Suppressor macrophage (primary cell): ENCODE measurements at regions not wholly inside any gene's neighbourhood (a gene's known extent, or its start where the extent isn't known, plus 50 kb on each side); places are given as distances from the start of the nearest gene placed in this dataset.
"Not testable (repeated sequence)": the region's sequence is repeated elsewhere in the genome, so short reads cannot be mapped to it uniquely, and the experiment has no call there.

Source experiments
- DNase-seq, 4 experiments: peaks; one replicate each; pipeline ENCODE4 v3.0.0-alpha.2; 2020 to 2022

DNA sequence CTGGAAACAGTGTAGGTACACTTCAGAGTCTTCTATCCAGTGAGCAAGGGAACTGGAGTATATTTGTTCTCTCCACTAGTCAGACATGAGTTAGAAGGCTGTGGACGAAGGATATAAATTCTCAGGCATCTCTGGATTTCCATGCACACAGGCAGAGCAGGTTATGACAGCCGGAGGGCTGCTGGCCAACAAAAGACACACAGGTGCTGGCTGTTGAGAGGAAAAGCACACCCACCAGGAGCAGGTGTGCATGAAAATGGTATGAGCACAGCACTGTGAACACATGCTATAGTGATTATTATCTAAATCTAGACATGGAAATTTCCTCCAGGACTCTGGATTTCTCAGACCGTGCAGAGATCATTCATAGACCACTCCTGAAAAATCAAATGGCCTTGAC lies 444.7 kb upstream of the RPS6KA3 start:
- no peak for DNase-seq

DNA sequence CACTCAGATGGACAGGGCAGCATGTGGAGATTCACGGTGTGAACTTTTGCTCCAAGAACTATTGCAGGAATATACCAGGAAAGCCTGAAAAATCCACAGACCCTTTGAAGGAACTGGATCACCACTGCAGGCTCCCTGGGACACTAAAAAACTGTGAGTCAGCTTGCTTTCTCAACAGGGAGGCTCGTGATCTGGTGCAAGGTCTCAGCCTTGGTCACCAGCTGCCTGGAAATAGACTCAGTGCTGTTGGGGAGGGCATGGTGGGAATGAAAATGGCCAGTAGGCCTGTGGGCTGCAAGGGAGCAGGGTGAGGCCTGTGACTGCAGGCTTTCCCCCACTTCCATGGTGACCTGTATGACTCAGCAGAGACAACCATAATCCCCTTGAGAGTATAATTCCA lies 426.4 kb upstream of the RPS6KA3 start:
- no peak for DNase-seq

DNA sequence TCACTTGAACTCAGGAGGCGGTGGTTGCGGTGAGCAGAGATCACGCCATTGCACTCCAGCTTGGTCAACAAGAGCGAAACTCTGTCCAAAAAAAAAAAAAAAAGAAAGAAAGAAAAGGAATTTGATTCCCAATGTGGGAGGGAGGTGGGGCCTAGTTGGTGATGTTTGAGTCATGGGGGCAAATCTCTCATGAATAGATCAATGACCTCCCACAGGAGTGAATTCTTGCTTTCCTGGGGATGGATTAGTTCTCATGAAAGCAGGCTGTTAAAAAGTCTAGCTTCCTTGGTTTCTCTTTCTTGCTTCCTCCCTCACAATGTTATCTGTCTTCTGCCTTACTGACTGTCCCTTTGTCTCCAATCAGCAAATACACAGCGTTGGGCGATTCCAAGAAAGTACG lies 419.5 kb upstream of the RPS6KA3 start:
- DNase-seq: no peak

DNA sequence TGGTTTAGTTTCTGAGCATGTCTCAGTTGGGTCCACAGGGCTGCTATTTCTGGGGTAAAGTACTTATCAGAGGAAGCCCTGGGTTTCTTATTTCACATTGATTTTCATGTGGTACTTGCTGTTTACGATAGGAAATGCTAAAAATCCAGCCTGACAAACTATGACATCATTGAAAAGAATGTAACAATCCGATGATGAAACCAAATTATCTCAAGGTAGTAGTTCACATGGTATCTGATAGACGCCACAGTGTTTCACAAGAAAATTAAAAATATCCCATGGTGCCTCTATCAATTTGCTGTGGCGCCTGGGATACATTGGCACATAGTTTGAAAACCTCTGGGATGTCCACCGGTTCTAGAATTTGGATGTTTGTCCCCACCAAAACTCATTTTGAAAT lies 418.9 kb upstream of the RPS6KA3 start:
- DNase-seq: no peak

DNA sequence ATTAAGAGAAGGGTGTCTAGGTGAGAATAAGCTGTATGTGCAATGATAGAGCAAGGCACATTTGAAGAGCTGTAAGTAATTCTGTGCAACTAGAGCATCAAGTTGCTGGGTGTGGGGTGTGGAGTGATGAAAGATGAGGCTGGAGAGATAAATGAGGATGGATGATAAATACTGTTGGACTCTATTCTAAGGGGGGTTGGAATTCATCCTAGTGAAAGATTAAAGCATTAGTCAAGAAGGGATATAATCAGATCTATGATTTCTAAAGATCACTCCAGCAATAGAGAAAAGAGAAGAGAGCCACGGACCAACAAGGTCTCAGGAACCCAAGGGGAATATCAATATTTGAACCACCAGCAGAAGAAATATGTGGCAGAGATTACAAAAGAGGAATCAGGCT lies 415.0 kb upstream of the RPS6KA3 start:
- no peak for DNase-seq

DNA sequence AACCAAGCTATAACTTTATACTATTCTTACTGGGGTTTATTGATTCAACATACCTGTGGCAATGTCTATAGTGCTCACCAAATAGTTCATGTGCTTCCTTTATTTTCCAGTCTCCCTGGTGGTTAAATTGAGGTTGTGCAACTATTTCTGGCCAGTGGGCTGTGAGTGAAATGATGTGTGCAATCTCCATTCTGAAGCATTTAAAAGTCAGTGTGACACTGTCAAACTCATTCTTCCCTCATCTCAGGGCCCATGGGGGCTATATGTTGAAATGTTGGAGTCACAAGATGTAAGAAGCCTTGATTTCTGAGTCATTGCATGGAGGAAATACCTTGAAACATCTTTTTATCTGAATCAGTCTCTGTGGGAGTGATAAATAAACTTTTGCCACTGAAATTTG lies 414.3 kb upstream of the RPS6KA3 start:
- peak in 1 of 4 experiments; percentile 0 for DNase-seq

DNA sequence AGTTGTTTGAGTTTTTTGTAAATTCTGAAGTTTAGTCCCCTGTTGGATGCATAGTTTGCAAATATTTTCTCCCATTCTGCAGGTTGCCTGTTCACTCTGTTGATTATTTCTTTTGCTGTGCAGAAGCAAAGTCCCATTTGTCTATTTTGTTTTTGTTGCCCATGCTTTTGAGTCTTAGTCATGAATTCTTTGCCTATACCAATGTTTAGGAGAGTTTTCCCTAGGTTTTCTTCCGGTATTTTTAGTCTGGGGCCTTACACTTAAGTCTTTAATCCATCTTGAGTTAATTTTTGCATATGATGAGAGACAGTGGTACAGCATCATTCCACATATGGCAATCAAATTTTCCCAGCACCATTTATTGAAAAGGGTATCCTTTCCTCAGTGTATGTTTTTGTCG lies 405.8 kb upstream of the RPS6KA3 start:
- no peak for DNase-seq

DNA sequence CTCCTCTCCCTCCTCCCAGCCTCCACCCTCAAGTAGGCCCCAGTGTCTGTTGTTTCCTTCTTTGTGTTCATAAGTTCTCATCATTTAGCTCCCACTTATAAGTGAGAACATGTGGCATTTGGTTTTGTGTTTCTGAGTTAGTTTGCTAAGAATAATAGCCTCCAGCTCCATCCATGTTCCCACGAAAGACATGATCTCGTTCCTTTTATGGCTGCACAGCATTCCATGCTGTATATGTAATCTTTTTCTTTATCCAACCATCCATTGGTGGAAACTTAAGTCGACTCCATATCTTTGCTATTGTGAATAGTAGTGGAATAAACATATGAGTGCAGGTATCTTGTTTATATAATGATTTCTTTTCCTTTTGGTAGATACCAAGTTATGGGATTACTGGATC lies 405.0 kb upstream of the RPS6KA3 start:
- DNase-seq: not testable (repeated sequence)

DNA sequence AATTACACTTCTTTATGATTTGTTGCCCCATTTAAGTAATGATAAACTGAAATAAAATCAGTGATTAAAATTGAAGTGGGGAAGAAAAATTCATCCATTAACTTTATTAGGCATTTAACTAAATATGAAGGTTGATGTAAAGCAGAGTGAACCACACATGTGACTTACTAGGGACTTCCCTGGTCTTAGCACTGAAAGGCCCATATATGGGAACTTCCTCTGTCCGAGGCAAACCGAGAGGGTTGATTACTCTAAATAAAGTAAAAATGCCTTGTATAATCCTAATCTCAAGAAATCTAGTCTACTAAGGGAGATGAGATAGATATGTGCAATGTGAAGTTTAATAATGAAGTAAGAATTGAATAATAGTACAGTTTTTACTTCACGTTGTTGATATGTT lies 403.9 kb upstream of the RPS6KA3 start:
- DNase-seq: no peak

DNA sequence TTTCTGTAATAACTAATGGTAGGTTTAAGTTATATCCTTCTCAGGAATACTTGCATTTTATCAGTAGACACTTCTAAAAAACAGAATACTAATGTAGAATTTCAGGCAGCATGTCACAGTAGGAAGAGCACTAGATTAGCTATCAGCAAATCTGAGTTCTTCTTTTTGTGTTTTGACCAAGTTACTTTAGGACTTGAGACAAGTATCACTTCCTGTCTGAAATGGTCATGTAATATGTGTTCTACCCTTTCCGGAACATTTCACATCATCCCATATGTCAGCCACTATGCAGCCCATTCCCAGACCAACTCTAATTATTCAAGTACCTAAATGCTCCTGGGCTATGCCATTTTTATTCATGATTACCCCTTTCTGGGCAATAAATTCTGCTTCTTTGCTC lies 401.8 kb upstream of the RPS6KA3 start:
- DNase-seq: peak in 1 of 4 experiments; percentile 5

DNA sequence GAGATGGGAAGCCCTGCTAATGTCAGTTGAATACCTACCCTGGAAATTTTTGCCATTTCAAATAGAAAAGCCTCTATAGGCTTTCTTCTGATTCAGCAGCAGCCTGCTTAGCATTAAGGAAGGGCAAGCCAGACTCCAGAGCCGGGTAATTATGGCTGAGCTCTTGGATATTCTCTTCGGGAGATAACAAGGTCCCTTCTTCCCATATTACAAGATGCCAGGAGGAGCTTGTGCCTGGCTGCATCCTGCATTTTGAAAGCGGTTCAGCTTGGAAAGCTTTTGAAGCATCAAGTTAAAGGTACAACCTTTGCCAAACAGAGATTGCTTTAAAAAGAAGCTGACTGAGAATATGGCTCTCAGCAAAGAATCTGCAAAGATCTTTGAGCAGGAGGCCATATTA lies 399.6 kb upstream of the RPS6KA3 start:
- no peak for DNase-seq

DNA sequence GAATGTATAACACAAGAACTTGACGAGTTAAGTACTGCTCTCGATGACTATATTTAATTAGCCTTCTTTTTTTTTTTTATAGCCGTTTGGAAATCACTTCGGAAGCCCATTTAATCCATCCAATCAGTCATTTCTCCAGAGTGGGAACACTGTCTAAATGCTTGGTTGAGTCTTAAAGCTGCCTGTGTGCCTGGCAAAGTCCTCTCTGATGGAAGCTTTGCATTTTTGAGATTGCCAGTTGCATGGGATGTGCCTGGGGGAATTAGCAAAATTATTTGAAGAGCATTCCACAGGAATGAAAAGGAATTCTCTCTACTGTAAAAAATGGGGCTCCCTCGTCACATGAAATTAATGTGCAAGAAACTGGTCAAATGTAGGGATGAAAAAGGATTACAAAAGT lies 398.8 kb upstream of the RPS6KA3 start:
- no peak for DNase-seq

DNA sequence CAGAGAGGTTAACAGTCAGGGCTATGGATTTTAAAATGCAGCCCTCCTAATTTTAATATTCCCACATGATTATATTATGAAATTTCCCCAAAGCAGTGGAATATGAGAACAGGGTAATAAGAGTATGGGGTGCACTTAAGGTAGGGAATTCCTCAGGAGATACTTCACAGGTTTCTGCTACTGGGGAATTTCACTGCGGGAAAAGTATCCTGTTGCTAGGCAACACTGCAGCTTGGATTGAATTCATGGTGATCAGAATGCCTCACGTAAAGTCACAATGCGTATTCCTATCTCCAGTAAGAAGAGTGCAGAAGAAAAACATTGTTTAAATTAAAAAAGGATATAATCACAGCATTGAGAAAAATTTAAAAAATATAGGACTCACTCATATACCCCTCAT lies 398.1 kb upstream of the RPS6KA3 start:
- no peak for DNase-seq

DNA sequence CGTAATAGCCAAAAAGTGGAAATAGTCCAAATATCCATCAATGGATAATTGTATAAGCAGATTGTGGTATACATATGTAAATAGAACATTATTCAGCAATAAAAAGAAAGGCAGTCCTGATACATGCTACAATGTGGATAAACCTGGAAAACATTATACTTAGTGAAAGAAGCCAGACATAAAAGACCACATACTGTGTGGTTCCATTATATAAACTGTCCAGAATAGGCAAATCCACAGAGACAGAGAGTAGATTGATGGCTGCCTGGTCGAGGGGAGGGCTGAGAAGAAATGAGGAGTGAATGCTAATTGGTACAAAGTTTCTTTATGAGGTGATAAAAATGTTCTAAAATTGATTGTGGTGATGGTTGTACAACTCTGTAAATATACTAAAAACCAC lies 397.4 kb upstream of the RPS6KA3 start:
- DNase-seq: no peak

DNA sequence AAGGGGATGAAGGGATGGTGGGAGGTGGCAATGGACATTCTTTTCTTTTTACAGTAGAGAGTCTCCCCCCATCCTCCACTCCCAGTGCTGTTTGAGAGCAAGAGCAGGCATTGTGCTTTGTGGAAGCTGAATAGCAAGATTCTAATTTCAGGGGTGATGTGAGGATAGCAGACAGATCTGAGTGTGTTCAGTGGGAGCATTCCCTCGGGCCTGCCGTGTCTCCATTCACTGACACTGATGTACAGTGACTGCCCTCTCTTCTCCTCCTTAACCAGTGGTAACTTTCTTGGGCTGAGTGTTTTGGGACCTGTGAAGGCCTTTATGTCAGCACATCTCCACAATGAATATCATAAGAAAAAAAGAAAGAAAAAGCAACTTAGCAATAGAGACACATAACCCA lies 396.6 kb upstream of the RPS6KA3 start:
- DNase-seq: no peak

DNA sequence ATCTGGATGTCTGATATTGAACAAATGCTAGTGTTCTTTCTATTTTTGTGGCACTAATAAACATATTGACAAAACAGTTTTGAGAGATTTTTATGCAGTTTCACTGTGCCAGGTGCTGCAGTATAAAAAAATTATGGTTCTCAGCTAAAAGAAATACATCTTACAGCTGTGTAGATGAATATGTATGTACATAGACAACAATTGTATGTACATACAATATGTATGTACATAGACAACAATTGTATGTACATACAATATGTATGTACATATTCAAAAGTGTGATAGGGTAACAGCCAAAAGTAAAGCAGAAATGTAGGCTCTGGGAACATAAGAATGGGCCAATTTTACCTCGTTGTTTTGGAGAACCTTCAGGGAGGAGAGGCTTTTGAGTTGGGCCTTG lies 390.0 kb upstream of the RPS6KA3 start:
- DNase-seq: no peak

DNA sequence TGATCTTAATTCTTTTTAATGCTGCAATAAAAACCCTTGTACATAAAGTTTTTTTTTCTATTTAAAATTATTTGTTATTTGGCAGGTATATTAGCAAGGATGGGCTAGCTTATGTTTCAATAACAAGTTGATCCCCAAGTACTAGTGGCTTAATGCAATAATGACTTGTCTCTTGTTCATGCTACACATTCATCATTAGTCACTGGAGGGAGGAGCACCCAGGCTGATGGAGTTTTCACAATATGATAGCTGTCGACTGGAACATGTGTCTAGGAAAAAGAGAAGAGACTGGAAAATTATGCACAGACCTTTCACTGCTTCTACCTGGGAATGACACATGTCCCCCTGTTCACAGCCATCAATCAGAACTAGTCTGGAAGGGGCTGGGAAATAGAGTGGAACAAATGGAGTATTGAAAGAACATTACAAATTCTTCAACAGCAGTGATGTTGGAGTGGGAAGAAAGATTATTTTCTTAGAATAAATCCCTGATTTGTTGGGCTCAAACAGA lies 387.9 kb upstream of the RPS6KA3 start:
- DNase-seq: no peak

DNA sequence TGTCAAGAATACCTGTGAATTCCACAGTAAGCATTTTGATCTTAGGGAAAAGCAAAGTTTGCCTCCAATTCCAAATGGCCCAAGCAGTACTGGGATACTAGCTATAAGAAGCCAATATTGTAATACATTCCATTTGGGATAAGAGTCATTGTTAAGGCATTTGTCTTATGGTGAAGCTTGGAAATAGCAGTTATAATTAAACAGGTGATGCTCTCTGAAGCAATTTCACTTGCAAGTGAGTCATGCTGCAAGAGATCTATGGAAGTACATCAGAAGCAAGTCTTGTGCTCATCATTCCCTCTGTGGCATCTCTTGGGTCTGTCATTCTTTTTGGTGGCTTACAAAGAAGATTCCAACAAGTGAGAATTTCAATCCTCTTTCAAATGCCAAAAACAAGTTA lies 386.4 kb upstream of the RPS6KA3 start:
- no peak for DNase-seq

DNA sequence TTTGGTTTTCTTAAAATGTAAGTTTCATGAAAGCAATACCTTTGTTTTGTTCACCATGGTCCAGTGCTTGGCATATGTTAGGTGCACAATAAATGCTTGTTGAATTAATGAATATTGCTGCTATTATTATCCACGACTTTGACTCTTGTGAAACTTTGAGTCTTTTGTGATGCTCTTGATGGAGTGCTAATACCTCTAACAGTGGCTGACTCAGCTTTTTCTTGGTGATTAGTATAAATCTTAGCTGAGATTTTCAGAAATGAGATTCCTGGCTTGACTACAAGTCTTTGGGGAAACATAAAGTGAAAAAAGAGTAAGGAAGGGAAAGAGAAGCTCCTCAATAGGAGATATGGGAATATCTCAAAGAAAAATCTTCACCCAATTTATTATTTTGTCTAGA lies 375.2 kb upstream of the RPS6KA3 start:
- no peak for DNase-seq

DNA sequence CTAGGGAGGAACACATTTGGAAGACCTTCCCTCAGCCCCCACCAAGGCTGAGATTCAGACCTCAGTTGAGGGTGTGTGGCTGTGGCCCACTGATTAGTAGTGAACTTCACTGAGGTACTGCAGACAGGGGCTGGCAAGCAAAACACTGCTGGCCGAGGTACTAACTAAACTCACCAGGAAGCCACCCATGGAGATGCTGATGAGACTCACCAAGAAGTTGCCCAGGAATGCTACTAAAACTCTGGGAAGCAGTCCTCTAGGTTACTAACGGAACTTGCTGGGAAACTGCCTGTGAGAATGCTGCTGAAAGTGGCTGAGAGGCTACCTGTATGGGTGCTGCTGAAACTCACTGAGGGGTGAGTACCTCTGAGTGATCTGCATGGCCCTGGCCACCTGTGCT lies 372.4 kb upstream of the RPS6KA3 start:
- no peak for DNase-seq

DNA sequence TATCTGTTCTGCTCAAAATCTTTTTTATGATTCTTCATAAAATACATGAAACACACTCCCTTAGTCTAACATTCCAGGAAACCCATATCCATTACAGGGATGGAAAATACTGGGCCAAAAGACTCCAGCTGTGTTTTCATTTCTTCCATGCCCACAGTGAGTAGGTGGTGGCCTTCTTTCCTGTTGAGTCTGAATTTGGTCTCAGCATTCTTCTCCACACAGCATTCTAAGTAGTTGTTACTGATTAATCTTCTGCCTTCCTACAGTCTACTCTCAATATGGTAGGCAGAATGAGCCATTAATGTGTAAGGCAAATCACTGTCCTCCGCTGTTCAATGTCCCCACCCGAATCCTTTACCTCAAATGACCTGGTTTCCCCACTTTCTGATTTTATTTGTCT lies 370.6 kb upstream of the RPS6KA3 start:
- DNase-seq: no peak

DNA sequence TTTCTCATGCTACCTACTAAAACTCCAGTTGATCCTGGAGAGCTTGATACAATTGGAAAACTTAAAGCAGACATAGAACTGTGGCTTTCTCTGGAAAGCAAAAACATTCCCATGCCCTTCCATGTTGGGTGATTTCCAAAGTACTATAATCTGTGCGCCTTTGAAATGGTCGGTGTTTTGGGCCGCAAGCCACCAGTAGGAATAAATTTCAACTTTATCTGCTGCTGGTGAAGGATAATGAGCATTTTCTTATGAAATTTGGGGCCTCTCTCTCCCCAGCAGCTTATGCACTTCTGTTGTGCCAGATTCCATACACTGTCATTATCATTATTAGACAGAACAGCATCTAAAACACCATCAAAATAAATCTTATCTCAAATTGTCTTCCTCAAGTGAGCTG lies 366.7 kb upstream of the RPS6KA3 start:
- no peak for DNase-seq

DNA sequence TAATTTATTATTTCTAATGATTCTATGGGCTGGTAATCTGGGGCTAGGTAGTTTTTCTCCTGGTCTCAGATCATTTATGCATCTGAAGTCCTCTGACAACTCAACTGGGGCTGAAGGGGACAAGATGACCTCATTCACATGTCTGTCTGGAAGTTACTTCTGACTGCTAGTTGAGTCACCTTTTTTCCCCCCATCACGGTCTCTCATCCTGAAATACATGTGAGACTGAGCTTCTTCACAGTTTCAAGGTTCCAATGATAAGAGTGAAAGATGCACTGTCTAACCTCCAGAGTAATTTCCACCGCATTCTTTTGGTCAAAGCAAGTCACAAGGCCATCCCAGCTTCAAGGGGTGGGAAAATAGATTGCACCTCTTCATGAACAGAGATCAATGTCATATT lies 356.7 kb upstream of the RPS6KA3 start:
- DNase-seq: no peak

DNA sequence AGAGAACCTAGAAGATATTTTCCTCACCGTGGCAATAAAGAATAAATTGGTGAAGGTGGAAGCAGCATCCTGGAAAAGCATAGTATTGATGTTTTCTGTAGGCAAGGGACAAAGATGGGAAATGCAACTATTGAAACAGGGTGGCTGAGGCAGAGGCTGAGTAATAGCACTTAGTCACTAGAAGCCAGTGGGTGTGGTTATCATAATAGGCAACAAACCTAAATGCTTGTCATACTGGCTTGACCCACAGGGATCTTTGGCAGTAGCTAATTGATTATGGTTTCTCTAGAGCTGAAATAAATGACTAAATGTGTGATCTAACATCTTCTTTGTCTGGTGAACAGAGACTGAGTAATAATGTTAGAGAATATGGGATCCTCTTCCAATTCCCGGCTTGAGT lies 353.6 kb upstream of the RPS6KA3 start:
- DNase-seq: no peak

DNA sequence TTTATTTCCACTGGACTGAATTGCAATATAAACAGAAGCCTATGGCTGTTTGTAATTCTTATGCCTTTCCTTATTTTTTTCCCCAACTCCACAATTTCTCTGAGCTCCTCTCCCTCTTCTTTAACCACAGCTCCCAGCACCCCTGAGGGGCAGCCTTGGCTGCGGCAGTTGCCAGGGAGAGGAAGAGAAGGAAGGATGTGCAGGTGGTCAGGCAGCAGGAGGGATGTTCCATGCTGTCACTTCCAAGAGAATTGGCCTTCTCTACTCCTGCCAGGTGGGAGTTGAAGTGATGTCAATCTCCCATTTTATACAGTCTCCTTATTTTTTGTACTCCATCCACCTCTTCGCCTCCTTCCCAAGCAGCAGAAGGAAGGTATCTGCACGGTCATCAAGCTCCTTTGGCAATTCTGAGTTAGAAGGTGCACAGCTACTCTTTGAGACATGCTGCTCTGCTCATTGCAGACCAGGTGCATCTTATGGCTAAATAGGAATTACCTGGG lies 343.3 kb upstream of the RPS6KA3 start:
- no peak for DNase-seq

DNA sequence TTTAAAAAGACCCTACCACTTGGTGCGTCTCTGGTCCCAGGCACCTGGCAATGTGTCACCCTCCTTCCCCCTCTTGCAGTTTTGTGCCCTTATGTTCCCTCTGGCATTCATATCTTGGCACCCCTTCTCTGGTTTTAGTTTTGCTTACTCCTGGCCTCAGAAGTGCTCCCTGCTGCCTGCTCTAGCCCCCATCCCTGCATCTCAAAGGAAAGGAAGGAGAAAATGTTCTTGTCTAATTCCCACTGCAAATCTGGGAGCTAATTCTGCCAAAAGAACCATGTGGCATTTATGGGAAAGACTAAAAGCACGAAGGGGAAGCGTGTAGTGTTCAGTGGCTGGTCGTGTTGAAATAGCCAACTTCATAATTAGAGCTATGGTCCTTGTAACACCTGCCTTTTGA lies 340.1 kb upstream of the RPS6KA3 start:
- no peak for DNase-seq
